AG09309 (cell line): ENCODE measurements at regions not wholly inside any gene's neighbourhood (a gene's known extent, or its start where the extent isn't known, plus 50 kb on each side); places are given as distances from the start of the nearest gene placed in this dataset.

Experiments
- DNase-seq: peaks from one replicate; pipeline ENCODE4 v3.0.0-alpha.2; 2010; ENCODE audit warnings: low read depth
- H3K4me3 ChIP-seq: 2 replicates; pipeline ENCODE4 v1.5.1; 2011; ENCODE audit warnings: mild to moderate bottlenecking, low read depth, low read length, moderate library complexity; ENCODE audit not compliant: control insufficient read depth
- CTCF ChIP-seq: IDR thresholded peaks from 2 replicates; pipeline ENCODE4 v1.5.1; 2011; ENCODE audit warnings: mild to moderate bottlenecking, low read depth, low read length, inconsistent platforms; ENCODE audit not compliant: insufficient read depth, control insufficient read depth; ENCODE audit errors: missing control alignments

- H3K4me3 ChIP-seq: no peak overlapping the region
- no peak for DNase-seq
- no peak for TF ChIP-seq CTCF
These were observed 320.4 kb downstream of the CMPK2 start for GRCh38 chr2:6545336-6545735.

GRCh38 chr2:6545795-6546194 is 319.9 kb downstream of the CMPK2 start:
- no peak for TF ChIP-seq CTCF
- DNase-seq: no peak
- no peak overlapping the region for H3K4me3 ChIP-seq

GRCh38 chr2:6554466-6554865 is 311.2 kb downstream of the CMPK2 start:
- no peak for TF ChIP-seq CTCF
- DNase-seq: no peak
- no peak overlapping the region for H3K4me3 ChIP-seq

- no peak for TF ChIP-seq CTCF
- DNase-seq: no peak
- no peak overlapping the region for H3K4me3 ChIP-seq
These were observed 309.0 kb downstream of the CMPK2 start for GRCh38 chr2:6556755-6557154.

- H3K4me3 ChIP-seq: no peak overlapping the region
- TF ChIP-seq CTCF: no peak
- no peak for DNase-seq
These were observed 308.0 kb downstream of the CMPK2 start for GRCh38 chr2:6557737-6558136.

GRCh38 chr2:6562771-6563170 is 302.9 kb downstream of the CMPK2 start:
- H3K4me3 ChIP-seq: no peak overlapping the region
- TF ChIP-seq CTCF: no peak
- DNase-seq: no peak

GRCh38 chr2:6564326-6564725 is 301.4 kb downstream of the CMPK2 start:
- TF ChIP-seq CTCF: no peak
- H3K4me3 ChIP-seq: no peak overlapping the region
- no peak for DNase-seq
